Activated naive CD4-positive, alpha-beta T cell treated with anti-CD3 and anti-CD28 coated beads for 36 hours (primary cell): ENCODE measurements at regions not wholly inside any gene's neighbourhood (a gene's known extent, or its start where the extent isn't known, plus 50 kb on each side); places are given as distances from the start of the nearest gene placed in this dataset.
"Not testable (repeated sequence)": the region's sequence is repeated elsewhere in the genome, so short reads cannot be mapped to it uniquely, and the experiment has no call there.

Source experiments
- CTCF ChIA-PET: fragments of 350-600 bp; sonication (Branson Sonifier 250); formaldehyde crosslinking; loops from one replicate; lab custom pipeline; 2021; ENCODE audit warnings: antibody characterized with exemption; lab: Charles Lee
- DNase-seq: peaks from one replicate; pipeline ENCODE4 v3.0.0-alpha.2; 2020
- H3K27ac Mint-ChIP-seq: one replicate; pipeline ENCODE4 v1.8.0; 2021; ENCODE audit warnings: mild to moderate bottlenecking, mixed read lengths
- H3K27me3 Mint-ChIP-seq: one replicate; pipeline ENCODE4 v1.8.0; 2021; ENCODE audit warnings: low read depth, mixed read lengths
- H3K36me3 Mint-ChIP-seq: one replicate; pipeline ENCODE4 v1.8.0; 2021; ENCODE audit warnings: low read depth, mixed read lengths
- H3K4me1 Mint-ChIP-seq: one replicate; pipeline ENCODE4 v1.8.0; 2021; ENCODE audit warnings: low read depth, mixed read lengths
- H3K4me3 Mint-ChIP-seq: one replicate; pipeline ENCODE4 v1.8.0; 2021; ENCODE audit warnings: mild to moderate bottlenecking, moderate library complexity, mixed read lengths
- H3K9me3 Mint-ChIP-seq: one replicate; pipeline ENCODE4 v1.8.0; 2021; ENCODE audit warnings: mixed read lengths
- intact Hi-C: fragments of 100-400 bp; cut with micrococcal nuclease; formaldehyde crosslinking; loops from one replicate; pipeline ENCODE4 v1.15.1; 2023

- Mint-ChIP-seq H3K27me3 (no peaks in the 10 kb centered on the region), H3K4me1 (no peaks in the 10 kb centered on the region), H3K4me3 (no peak overlapping the region), H3K36me3 (no peaks in the 10 kb centered on the region), H3K9me3 (no peaks in the 10 kb centered on the region), H3K27ac (no peak overlapping the region)
- no peak for DNase-seq
- CTCF ChIA-PET: no interaction called here
- intact Hi-C loops: no loop called here
Observed at GRCh38 chr1:228882041-228882770, 146.9 kb downstream of the RHOU start.

- no peak overlapping the region for H3K4me3 Mint-ChIP-seq
- CTCF ChIA-PET: no interaction called here
- no peaks in the 10 kb centered on the region for H3K9me3 Mint-ChIP-seq
- no peak overlapping the region for H3K27ac Mint-ChIP-seq
- H3K36me3 Mint-ChIP-seq: no peaks in the 10 kb centered on the region
- DNase-seq: no peak
- intact Hi-C loops: no loop called here
- no peaks in the 10 kb centered on the region for H3K27me3 Mint-ChIP-seq
- H3K4me1 Mint-ChIP-seq: no peaks in the 10 kb centered on the region
Observed at GRCh38 chr1:228882771-228883450, 147.6 kb downstream of the RHOU start.

DNA sequence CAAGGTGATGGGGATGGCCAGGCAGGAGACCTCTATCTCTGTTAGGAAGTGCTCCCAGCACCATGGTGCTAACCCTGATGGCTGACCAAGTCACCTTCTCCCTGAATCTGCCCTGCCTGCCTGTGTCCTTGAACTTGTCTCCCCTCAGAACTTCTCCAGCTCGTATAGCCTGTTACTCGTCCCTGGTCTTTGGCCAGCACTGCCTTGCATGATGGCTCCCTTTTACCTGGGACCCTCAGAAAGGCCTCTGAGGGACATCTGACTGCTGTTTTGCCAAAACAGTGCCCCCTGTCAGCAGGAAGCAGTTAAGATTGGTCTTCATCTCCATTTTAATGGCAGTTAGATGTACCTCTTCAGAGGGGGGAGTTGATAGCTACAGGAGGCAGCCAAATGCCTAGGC is 148.3 kb downstream of the RHOU start:
- Mint-ChIP-seq H3K27me3 (no peaks in the 10 kb centered on the region), H3K36me3 (no peaks in the 10 kb centered on the region), H3K9me3 (no peaks in the 10 kb centered on the region), H3K27ac (no peak overlapping the region), H3K4me3 (no peak overlapping the region), H3K4me1 (no peaks in the 10 kb centered on the region)
- CTCF ChIA-PET: no interaction called here
- no peak for DNase-seq
- intact Hi-C loops: no loop called here

DNA sequence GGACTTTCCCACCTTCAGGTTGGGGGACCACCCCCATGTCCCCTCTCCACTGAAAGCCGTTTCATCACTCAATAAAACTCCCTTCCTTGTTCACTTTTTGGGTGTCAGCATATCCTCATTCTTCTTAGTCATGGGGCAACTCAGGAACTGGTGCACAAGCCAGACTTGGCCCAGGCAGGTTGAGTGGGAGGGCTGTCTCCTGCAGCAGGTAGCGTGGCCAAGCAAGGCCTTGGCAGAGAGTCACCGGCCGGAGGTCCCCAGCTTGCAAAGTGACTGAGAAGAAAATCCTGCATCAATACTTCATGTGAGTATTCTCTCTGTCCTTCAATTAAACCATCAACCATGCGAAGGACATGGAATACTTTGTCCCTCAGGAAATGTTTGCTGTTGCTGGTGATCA is 148.9 kb downstream of the RHOU start:
- Mint-ChIP-seq H3K9me3 (no peaks in the 10 kb centered on the region), H3K27ac (no peak overlapping the region), H3K36me3 (no peaks in the 10 kb centered on the region), H3K4me3 (no peak overlapping the region), H3K4me1 (peaks cover 1% of the 10 kb centered on the region), H3K27me3 (no peaks in the 10 kb centered on the region)
- no peak for DNase-seq
- intact Hi-C loops: no loop called here
- CTCF ChIA-PET: no interaction called here

DNA sequence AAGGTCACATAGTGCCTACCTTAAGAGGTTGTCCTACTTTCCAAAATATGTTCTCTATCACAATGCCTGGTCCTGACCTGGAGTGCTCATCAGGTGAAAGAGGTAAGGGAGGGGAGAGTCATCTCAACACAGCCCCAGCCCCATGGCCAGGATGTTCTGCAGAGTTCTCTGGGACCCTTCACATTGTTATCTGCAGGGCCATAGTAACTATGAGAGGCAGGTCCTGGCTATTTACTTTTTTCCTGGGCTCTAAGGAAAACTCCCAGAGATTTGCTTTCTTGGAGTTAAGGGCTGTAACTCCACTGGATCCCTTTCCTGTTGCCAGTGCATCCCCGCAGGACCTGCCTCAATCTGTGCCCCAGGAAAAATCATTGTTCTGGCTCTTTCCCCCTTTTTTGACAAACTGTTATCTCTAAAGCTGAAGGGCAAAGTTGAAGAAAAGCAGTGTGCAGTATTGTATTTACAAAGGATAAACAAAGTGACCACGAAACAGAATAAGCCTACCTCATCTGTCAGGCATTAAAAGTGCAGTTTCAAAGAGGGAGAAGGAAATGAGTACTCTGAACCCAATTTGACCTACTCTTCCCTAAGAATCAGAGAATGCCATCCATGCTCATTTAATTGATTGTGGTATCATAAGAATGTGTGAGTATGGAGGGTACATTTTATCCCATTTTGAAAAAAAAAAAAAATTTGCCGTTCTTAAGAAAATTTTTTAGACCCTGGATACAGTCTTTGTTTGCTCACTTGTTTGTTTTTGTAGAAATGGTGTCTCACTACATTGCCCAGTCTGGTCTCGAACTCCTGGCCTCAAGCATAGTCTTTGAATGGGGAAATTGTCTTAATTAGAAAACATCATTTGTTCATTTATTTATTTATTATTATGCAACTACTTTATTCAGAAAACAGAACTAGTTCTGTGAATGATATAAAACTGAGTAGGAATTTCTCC is 149.6 kb downstream of the RHOU start:
- no peaks in the 10 kb centered on the region for H3K36me3 Mint-ChIP-seq
- H3K9me3 Mint-ChIP-seq: no peaks in the 10 kb centered on the region
- H3K27me3 Mint-ChIP-seq: no peaks in the 10 kb centered on the region
- intact Hi-C loops: no loop called here
- DNase-seq: no peak
- peaks cover 8% of the 10 kb centered on the region for H3K4me1 Mint-ChIP-seq
- no peak overlapping the region for H3K27ac Mint-ChIP-seq
- no peak overlapping the region for H3K4me3 Mint-ChIP-seq
- CTCF ChIA-PET: no interaction called here

DNA sequence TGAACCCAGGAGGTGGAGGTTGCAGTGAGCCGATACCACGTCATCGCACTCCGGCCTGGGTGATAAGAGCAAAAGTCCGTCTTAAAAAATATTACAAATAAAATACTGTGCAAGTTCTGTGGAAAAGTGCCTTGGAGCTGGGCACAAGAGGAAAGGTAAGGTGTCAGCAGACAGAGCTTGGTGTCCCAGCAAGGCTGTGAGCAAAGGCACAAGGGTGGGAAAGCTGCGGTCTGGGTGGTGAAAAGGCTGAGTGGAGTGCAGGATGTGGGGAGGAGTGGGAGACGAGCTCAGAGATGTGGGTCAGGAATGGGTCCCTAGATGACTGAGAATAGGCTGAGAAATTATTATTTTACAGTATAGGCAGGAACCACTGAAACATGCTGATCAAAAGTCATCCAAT is 150.6 kb downstream of the RHOU start:
- Mint-ChIP-seq H3K4me1 (peaks cover 18% of the 10 kb centered on the region), H3K27ac (no peak overlapping the region), H3K4me3 (no peak overlapping the region)

DNA sequence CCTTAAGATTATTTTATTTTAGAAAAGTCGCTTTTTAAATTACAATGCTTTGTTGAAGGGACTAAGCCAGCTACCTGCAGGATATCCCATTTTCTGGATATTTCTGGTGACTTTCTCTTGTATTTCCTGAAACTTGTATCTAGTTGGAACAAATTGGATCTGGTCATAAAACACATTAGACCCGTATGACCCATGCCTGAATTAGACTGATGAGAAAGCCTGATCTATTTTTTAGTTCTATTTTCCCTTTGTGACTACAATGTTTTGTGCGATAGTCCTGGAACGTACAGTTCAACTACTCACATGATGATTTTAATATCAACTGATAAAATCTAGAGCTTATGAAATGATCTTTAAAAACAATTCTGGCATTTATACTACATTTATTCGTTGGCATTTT is 151.8 kb downstream of the RHOU start:
- Mint-ChIP-seq H3K4me3 (no peak overlapping the region), H3K27me3 (no peaks in the 10 kb centered on the region), H3K9me3 (no peaks in the 10 kb centered on the region), H3K36me3 (no peaks in the 10 kb centered on the region), H3K27ac (no peak overlapping the region), H3K4me1 (peaks cover 23% of the 10 kb centered on the region)
- no peak for DNase-seq
- CTCF ChIA-PET: no interaction called here
- intact Hi-C loops: no loop called here

More for the DNA sequence above, 150.6 kb downstream of the RHOU start:
- DNase-seq: no peak
- intact Hi-C loops: no loop called here
- Mint-ChIP-seq H3K9me3 (no peaks in the 10 kb centered on the region), H3K27me3 (no peaks in the 10 kb centered on the region), H3K36me3 (no peaks in the 10 kb centered on the region)
- CTCF ChIA-PET: no interaction called here

DNA sequence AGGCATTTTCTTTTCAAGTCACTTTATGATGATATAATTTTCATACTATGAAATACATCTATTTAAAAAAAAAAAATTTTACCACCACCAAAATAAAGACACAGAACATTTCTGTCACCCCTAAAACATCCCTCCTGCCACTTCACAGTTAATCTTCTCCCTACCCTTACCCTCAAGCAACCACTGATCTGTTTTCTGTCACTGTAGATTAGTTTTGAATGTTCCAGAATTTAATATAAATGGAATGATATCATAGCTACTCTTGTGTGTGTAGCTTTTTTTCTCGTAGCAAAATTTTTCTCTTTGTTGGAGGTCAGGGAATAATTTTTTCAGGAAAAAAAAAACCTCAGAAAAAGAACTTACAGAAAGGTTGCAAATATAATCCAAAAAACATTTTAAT is 152.7 kb downstream of the RHOU start:
- Mint-ChIP-seq H3K27ac (no peak overlapping the region), H3K4me1 (peaks cover 23% of the 10 kb centered on the region), H3K27me3 (no peaks in the 10 kb centered on the region), H3K36me3 (no peaks in the 10 kb centered on the region), H3K4me3 (no peak overlapping the region), H3K9me3 (no peaks in the 10 kb centered on the region)
- intact Hi-C loops: no loop called here
- CTCF ChIA-PET: no interaction called here
- DNase-seq: no peak

DNA sequence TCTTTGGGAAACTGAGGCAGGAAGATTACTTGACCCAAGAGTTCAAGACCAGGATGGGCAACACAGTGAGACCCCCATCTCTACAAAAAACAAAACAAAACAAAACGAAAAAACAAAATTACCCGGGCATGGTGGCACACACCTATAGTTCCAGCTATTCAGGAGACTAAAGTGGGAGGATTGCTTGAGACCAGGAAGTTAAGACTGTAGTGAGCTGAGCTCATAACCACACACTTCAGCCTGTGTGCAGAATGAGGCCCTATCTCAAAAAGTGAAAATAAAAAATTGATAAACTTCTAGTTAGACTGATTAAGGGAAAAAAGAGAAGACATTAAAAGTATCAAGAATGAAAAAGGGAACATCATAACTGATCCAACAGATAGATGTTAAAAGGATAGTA is 154.0 kb downstream of the RHOU start:
- no peaks in the 10 kb centered on the region for H3K9me3 Mint-ChIP-seq
- no peaks in the 10 kb centered on the region for H3K27me3 Mint-ChIP-seq
- peaks cover 23% of the 10 kb centered on the region for H3K4me1 Mint-ChIP-seq
- DNase-seq: no peak
- intact Hi-C loops: no loop called here
- CTCF ChIA-PET: no interaction called here
- H3K36me3 Mint-ChIP-seq: no peaks in the 10 kb centered on the region
- H3K27ac Mint-ChIP-seq: no peak overlapping the region
- H3K4me3 Mint-ChIP-seq: no peak overlapping the region

DNA sequence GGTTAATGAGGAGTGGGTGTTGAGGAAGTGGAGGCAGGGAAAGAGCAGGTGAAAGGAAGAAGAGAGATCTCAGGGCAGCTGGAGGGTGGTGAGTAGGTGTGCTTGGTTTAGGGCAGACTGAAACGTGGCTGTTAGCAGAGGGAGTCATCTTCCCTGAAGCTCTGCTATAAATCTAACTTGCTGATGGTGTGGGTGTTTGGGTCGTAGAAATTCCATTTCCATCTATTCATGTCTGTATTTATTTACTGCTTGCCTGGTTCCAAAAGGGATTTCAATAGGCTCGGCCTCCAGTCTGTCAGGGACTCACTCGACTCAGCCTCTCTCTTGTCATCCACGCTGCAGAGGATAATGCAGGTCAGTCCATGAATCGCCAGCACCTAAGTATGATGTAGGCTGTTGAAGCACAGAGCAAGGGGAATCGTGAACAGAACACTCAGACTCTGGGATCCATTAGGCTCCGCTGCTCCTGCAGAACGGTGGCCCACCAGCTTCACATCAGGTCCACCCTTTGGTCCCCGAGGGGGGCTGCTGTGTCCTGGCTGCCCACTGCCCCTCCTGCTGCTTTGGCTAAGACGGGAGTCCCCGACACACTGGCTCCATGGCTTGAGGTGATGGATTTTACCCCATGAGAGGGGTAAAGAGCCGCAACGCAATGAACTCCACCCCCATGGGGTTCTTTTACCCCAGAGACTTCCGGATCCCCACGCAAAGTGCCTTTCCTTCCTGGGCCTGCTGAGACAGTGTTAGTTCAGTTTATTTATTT is 156.2 kb downstream of the RHOU start:
- peaks cover 23% of the 10 kb centered on the region for H3K4me1 Mint-ChIP-seq
- no peaks in the 10 kb centered on the region for H3K36me3 Mint-ChIP-seq
- H3K9me3 Mint-ChIP-seq: no peaks in the 10 kb centered on the region
- no peaks in the 10 kb centered on the region for H3K27me3 Mint-ChIP-seq
- intact Hi-C loops: no loop called here
- no peak overlapping the region for H3K4me3 Mint-ChIP-seq
- no peak for DNase-seq
- CTCF ChIA-PET: interaction anchor here (0.9 kb wide), 1 partner anchor 337 kb away, joined by 3 read pairs; no protein-coding TSS in a partner anchor
- H3K27ac Mint-ChIP-seq: no peak overlapping the region

- H3K36me3 Mint-ChIP-seq, H3K27me3 Mint-ChIP-seq, DNase-seq, CTCF ChIA-PET, H3K27ac Mint-ChIP-seq, H3K4me3 Mint-ChIP-seq, H3K9me3 Mint-ChIP-seq, intact Hi-C loops: not testable (repeated sequence)
- peaks cover 23% of the 10 kb centered on the region for H3K4me1 Mint-ChIP-seq
Observed at GRCh38 chr1:228892200-228892599, 156.9 kb downstream of the RHOU start.

- Mint-ChIP-seq H3K27me3 (no peaks in the 10 kb centered on the region), H3K4me1 (peaks cover 18% of the 10 kb centered on the region), H3K27ac (no peak overlapping the region), H3K9me3 (no peaks in the 10 kb centered on the region), H3K36me3 (no peaks in the 10 kb centered on the region), H3K4me3 (no peak overlapping the region)
- no peak for DNase-seq
- CTCF ChIA-PET: no interaction called here
- intact Hi-C loops: no loop called here
Observed at GRCh38 chr1:228894442-228894989, 159.2 kb downstream of the RHOU start.
